Natural killer cell (primary cell): ENCODE measurements at regions not wholly inside any gene's neighbourhood (a gene's known extent, or its start where the extent isn't known, plus 50 kb on each side); places are given as distances from the start of the nearest gene placed in this dataset.

Experiments used
- ATAC-seq, 3 donors: fragments of 150-1000 bp in 2 of 3; fragments of 200-7000 bp in 1 of 3; cut with Tn5 transposase; 1 replicate in 1 of 3; 2 replicates in 2 of 3; pipeline ENCODE4 v1.10.0; 2021; ENCODE audit warnings: mild to moderate bottlenecking in 2 of 3, moderate library complexity in 2 of 3
- DNase-seq, 2 donors: peaks; one replicate each; pipeline versions ENCODE4 v3.0.0 to v3.0.0-alpha.2; 2013 to 2021; ENCODE audit warnings: mixed read lengths in 1 of 2
- H3K27ac ChIP-seq: one replicate; pipeline ENCODE4 v1.5.1; 2013; ENCODE audit warnings: mild to moderate bottlenecking, low read length
- H3K27me3 ChIP-seq: one replicate; pipeline ENCODE4 v1.6.1; 2013; ENCODE audit warnings: low read length; ENCODE audit not compliant: control insufficient read depth, insufficient read depth
- H3K36me3 ChIP-seq: one replicate; pipeline ENCODE4 v1.6.1; 2013; ENCODE audit warnings: low read length; ENCODE audit not compliant: control insufficient read depth, insufficient read depth
- H3K4me1 ChIP-seq: one replicate; pipeline ENCODE4 v1.6.1; 2013; ENCODE audit warnings: low read length; ENCODE audit not compliant: control insufficient read depth, insufficient read depth
- H3K4me3 ChIP-seq: one replicate; pipeline ENCODE4 v1.5.1; 2013; ENCODE audit warnings: low read length
- H3K9me3 ChIP-seq: one replicate; pipeline ENCODE4 v1.6.1; 2013; ENCODE audit warnings: low read length; ENCODE audit not compliant: control insufficient read depth, insufficient read depth
- H3K27ac Mint-ChIP-seq, 2 donors: one replicate each; pipeline ENCODE4 v1.8.0; 2022; ENCODE audit warnings: mild to moderate bottlenecking in 2 of 2, mixed read lengths in 2 of 2, moderate library complexity in 1 of 2
- H3K27me3 Mint-ChIP-seq, 2 donors: one replicate each; pipeline ENCODE4 v1.8.0; 2022; ENCODE audit warnings: low read depth in 2 of 2, mixed read lengths in 2 of 2
- H3K36me3 Mint-ChIP-seq: one replicate; pipeline ENCODE4 v1.8.0; 2022; ENCODE audit warnings: mixed read lengths
- H3K4me1 Mint-ChIP-seq, 2 donors: one replicate each; pipeline ENCODE4 v1.8.0; 2022; ENCODE audit warnings: mixed read lengths in 2 of 2
- H3K4me3 Mint-ChIP-seq: one replicate; pipeline ENCODE4 v1.8.0; 2022; ENCODE audit warnings: mild to moderate bottlenecking, moderate library complexity, mixed read lengths
- H3K9me3 Mint-ChIP-seq, 2 donors: one replicate each; pipeline ENCODE4 v1.8.0; 2022; ENCODE audit warnings: mixed read lengths in 2 of 2
- CTCF ChIP-seq: fragments of 200-600 bp; IDR thresholded peaks from one replicate; pipeline ENCODE4 v1.8.0; 2022; ENCODE audit warnings: antibody characterized with exemption
- WGBS: methylation state at CpG from one replicate; pipeline ENCODE4 v1.1.7; 2013; ENCODE audit warnings: missing lambda C conversion rate; ENCODE audit not compliant: insufficient coverage; 5-methylcytosine and 5-hydroxymethylcytosine counted together
- intact Hi-C: fragments of 100-400 bp; cut with micrococcal nuclease; formaldehyde crosslinking; loops from one replicate; pipeline ENCODE4 v1.14.2; 2022

GRCh38 chr3:14347110-14347509, 55.3 kb upstream of the SLC6A6 start:
- no peaks in the 10 kb centered on the region for H3K36me3 ChIP-seq
- intact Hi-C loops, result no loop called here
- no peak overlapping the region for H3K27ac ChIP-seq
- Mint-ChIP-seq H3K27me3 (peaks cover 0 to 4% of the 10 kb centered on the region in 2 donors), H3K9me3 (no peaks in the 10 kb centered on the region), H3K4me3 (no peak overlapping the region), H3K4me1 (no peaks in the 10 kb centered on the region), H3K27ac (no peak overlapping the region), H3K36me3 (no peaks in the 10 kb centered on the region)
- ATAC-seq, result no peak
- H3K4me1 ChIP-seq, result no peaks in the 10 kb centered on the region
- no peaks in the 10 kb centered on the region for H3K9me3 ChIP-seq
- no peak for DNase-seq
- 86% methylated on average over 7 of the region's 7 CpGs for WGBS
- H3K27me3 ChIP-seq, result no peaks in the 10 kb centered on the region
- no peak for TF ChIP-seq CTCF
- no peak overlapping the region for H3K4me3 ChIP-seq

GRCh38 chr3:14351617-14352001, 50.8 kb upstream of the SLC6A6 start:
- Mint-ChIP-seq H3K4me1 (no peaks in the 10 kb centered on the region), H3K4me3 (no peak overlapping the region)
- TF ChIP-seq CTCF, result no peak

GRCh38 chr3:14352002-14352627, 50.3 kb upstream of the SLC6A6 start:
- H3K4me1 ChIP-seq, result no peaks in the 10 kb centered on the region
- no peaks in the 10 kb centered on the region for H3K9me3 ChIP-seq
- H3K9me3 Mint-ChIP-seq, result no peaks in the 10 kb centered on the region
- no peak overlapping the region for H3K4me3 Mint-ChIP-seq
- H3K27me3 Mint-ChIP-seq, result peaks cover 0 to under 1% of the 10 kb centered on the region in 2 donors
- no peaks in the 10 kb centered on the region for H3K27me3 ChIP-seq
- H3K4me3 ChIP-seq, result no peak overlapping the region
- no peak for TF ChIP-seq CTCF
- H3K27ac ChIP-seq, result no peak overlapping the region
- ATAC-seq (no peak), DNase-seq (no peak)
- WGBS, result 84% methylated on average over 13 of the region's 13 CpGs
- intact Hi-C loops, result no loop called here
- no peaks in the 10 kb centered on the region for H3K36me3 Mint-ChIP-seq
- no peaks in the 10 kb centered on the region for H3K4me1 Mint-ChIP-seq
- H3K36me3 ChIP-seq, result no peaks in the 10 kb centered on the region
- H3K27ac Mint-ChIP-seq, result no peak overlapping the region

More at GRCh38 chr3:14351617-14352001, 50.8 kb upstream of the SLC6A6 start:
- H3K4me1 ChIP-seq, result no peaks in the 10 kb centered on the region
- H3K9me3 ChIP-seq, result no peaks in the 10 kb centered on the region
- 83% methylated on average over 6 of the region's 6 CpGs for WGBS
- intact Hi-C loops, result no loop called here
- no peaks in the 10 kb centered on the region for H3K27me3 ChIP-seq
- no peak overlapping the region for H3K4me3 ChIP-seq
- H3K9me3 Mint-ChIP-seq, result no peaks in the 10 kb centered on the region
- no peaks in the 10 kb centered on the region for H3K36me3 ChIP-seq
- peaks cover 0 to 4% of the 10 kb centered on the region in 2 donors for H3K27me3 Mint-ChIP-seq
- H3K27ac Mint-ChIP-seq, result no peak overlapping the region
- no peak overlapping the region for H3K27ac ChIP-seq
- no peak for ATAC-seq
- H3K36me3 Mint-ChIP-seq, result no peaks in the 10 kb centered on the region
- DNase-seq, result no peak
